ENCODE measurements at regions not wholly inside any gene's neighbourhood (a gene's known extent, or its start where the extent isn't known, plus 50 kb on each side); places are given as distances from the start of the nearest gene placed in this dataset.

GRCh38 chr16:86376837-86377236, 133.5 kb upstream of the FOXF1 start:
- Mint-ChIP-seq H3K4me3 (no peak overlapping the region), H3K9me3 (peaks cover 0 to 18% (median 9%) of the 10 kb centered on the region in 7 donors), H3K4me1 (no peaks in the 10 kb centered on the region), H3K36me3 (peaks cover 0 to 8% of the 10 kb centered on the region in 2 donors), H3K27ac (no peak overlapping the region), H3K27me3 (peaks cover 12 to 28% (median 25%) of the 10 kb centered on the region in 3 donors)
- DNase-seq (no peak), ATAC-seq (ENCODE audit: low read depth in 2 of 2) (no peak)

GRCh38 chr16:86377251-86378022, 132.9 kb upstream of the FOXF1 start:
- Mint-ChIP-seq H3K4me1 (no peaks in the 10 kb centered on the region), H3K27ac (no peak overlapping the region), H3K4me3 (no peak overlapping the region), H3K9me3 (peaks cover 0 to 18% (median 9%) of the 10 kb centered on the region in 7 donors), H3K36me3 (peaks cover 0 to 8% of the 10 kb centered on the region in 2 donors), H3K27me3 (peaks cover 12 to 30% (median 25%) of the 10 kb centered on the region in 3 donors)
- ATAC-seq (ENCODE audit: low read depth in 2 of 2) = no peak
- no peak for DNase-seq

GRCh38 chr16:86378128-86378527, 132.2 kb upstream of the FOXF1 start:
- H3K4me1 Mint-ChIP-seq = peaks cover 0 to 1% (median 0%) of the 10 kb centered on the region in 3 donors
- ATAC-seq (ENCODE audit: low read depth in 2 of 2) (no peak), DNase-seq (no peak)
- no peak overlapping the region for H3K4me3 Mint-ChIP-seq
- H3K27ac Mint-ChIP-seq = no peak overlapping the region
- peaks cover 18 to 30% (median 22%) of the 10 kb centered on the region in 3 donors for H3K27me3 Mint-ChIP-seq
- H3K9me3 Mint-ChIP-seq = peaks cover 1 to 18% (median 9%) of the 10 kb centered on the region in 7 donors
- H3K36me3 Mint-ChIP-seq = peaks cover 0 to 8% of the 10 kb centered on the region in 2 donors

- no peak overlapping the region for H3K27ac Mint-ChIP-seq
- ATAC-seq (ENCODE audit: low read depth in 2 of 2) = no peak
- DNase-seq = no peak
- H3K27me3 Mint-ChIP-seq = peaks cover 22 to 35% (median 29%) of the 10 kb centered on the region in 3 donors
- peaks cover 0 to 8% of the 10 kb centered on the region in 2 donors for H3K36me3 Mint-ChIP-seq
- peaks cover 0 to 5% (median 0%) of the 10 kb centered on the region in 3 donors for H3K4me1 Mint-ChIP-seq
- peaks cover 4 to 18% (median 11%) of the 10 kb centered on the region in 7 donors for H3K9me3 Mint-ChIP-seq
- no peak overlapping the region for H3K4me3 Mint-ChIP-seq
Measured at GRCh38 chr16:86378831-86379504, 131.4 kb upstream of the FOXF1 start.

- peaks cover 0 to 5% (median 0%) of the 10 kb centered on the region in 3 donors for H3K4me1 Mint-ChIP-seq
- DNase-seq (no peak), ATAC-seq (ENCODE audit: low read depth in 2 of 2) (no peak)
- peaks cover 0 to 6% of the 10 kb centered on the region in 2 donors for H3K36me3 Mint-ChIP-seq
- H3K27ac Mint-ChIP-seq = no peak overlapping the region
- peaks cover 27 to 39% (median 34%) of the 10 kb centered on the region in 3 donors for H3K27me3 Mint-ChIP-seq
- H3K9me3 Mint-ChIP-seq = peaks cover 2 to 13% (median 11%) of the 10 kb centered on the region in 7 donors
- no peak overlapping the region for H3K4me3 Mint-ChIP-seq
Measured at GRCh38 chr16:86379505-86379846, 130.9 kb upstream of the FOXF1 start.

GRCh38 chr16:86380030-86380429, 130.3 kb upstream of the FOXF1 start:
- ATAC-seq (ENCODE audit: low read depth in 2 of 2) (no peak), DNase-seq (no peak)
- Mint-ChIP-seq H3K27me3 (peaks cover 31 to 39% (median 33%) of the 10 kb centered on the region in 3 donors), H3K27ac (no peak overlapping the region), H3K4me3 (peak overlapping the region in 1 of 8 donors; percentile 4), H3K4me1 (peaks cover 0 to 5% (median 0%) of the 10 kb centered on the region in 3 donors), H3K36me3 (peaks cover 0 to under 1% of the 10 kb centered on the region in 2 donors), H3K9me3 (peaks cover 2 to 9% (median 6%) of the 10 kb centered on the region in 7 donors)

GRCh38 chr16:86381491-86381890, 128.8 kb upstream of the FOXF1 start:
- H3K4me1 Mint-ChIP-seq = peaks cover 0 to 5% (median 0%) of the 10 kb centered on the region in 3 donors
- H3K27me3 Mint-ChIP-seq = peaks cover 27 to 49% (median 41%) of the 10 kb centered on the region in 3 donors
- DNase-seq = no peak
- peaks cover 2 to 5% (median 4%) of the 10 kb centered on the region in 7 donors for H3K9me3 Mint-ChIP-seq
- H3K36me3 Mint-ChIP-seq = no peaks in the 10 kb centered on the region
- no peak overlapping the region for H3K4me3 Mint-ChIP-seq
- no peak overlapping the region for H3K27ac Mint-ChIP-seq
- ATAC-seq (ENCODE audit: low read depth in 2 of 2) = no peak

- Mint-ChIP-seq H3K27ac (no peak overlapping the region), H3K4me1 (peaks cover 0 to 5% (median 0%) of the 10 kb centered on the region in 3 donors), H3K27me3 (peaks cover 27 to 49% (median 41%) of the 10 kb centered on the region in 3 donors), H3K4me3 (no peak overlapping the region), H3K9me3 (peaks cover 0 to 5% (median 3%) of the 10 kb centered on the region in 7 donors), H3K36me3 (no peaks in the 10 kb centered on the region)
- DNase-seq = no peak
- no peak for ATAC-seq (ENCODE audit: low read depth in 2 of 2)
Measured at GRCh38 chr16:86382067-86382773, 128.1 kb upstream of the FOXF1 start.

GRCh38 chr16:86382774-86383407, 127.4 kb upstream of the FOXF1 start:
- ATAC-seq (ENCODE audit: low read depth in 2 of 2) = no peak
- Mint-ChIP-seq H3K27me3 (peaks cover 27 to 53% (median 46%) of the 10 kb centered on the region in 3 donors), H3K36me3 (no peaks in the 10 kb centered on the region), H3K27ac (no peak overlapping the region), H3K4me1 (peaks cover 0 to 5% (median 0%) of the 10 kb centered on the region in 3 donors), H3K9me3 (peaks cover 0 to 5% (median 3%) of the 10 kb centered on the region in 7 donors), H3K4me3 (no peak overlapping the region)
- no peak for DNase-seq

GRCh38 chr16:86383488-86384262, 126.7 kb upstream of the FOXF1 start:
- H3K27me3 Mint-ChIP-seq = peaks cover 21 to 57% (median 53%) of the 10 kb centered on the region in 3 donors
- H3K4me3 Mint-ChIP-seq = no peak overlapping the region
- no peaks in the 10 kb centered on the region for H3K36me3 Mint-ChIP-seq
- H3K27ac Mint-ChIP-seq = no peak overlapping the region
- peaks cover 0 to 5% (median 0%) of the 10 kb centered on the region in 3 donors for H3K4me1 Mint-ChIP-seq
- peaks cover 0 to 5% (median 3%) of the 10 kb centered on the region in 7 donors for H3K9me3 Mint-ChIP-seq
- no peak for ATAC-seq (ENCODE audit: low read depth in 2 of 2)
- no peak for DNase-seq

- Mint-ChIP-seq H3K9me3 (peaks cover 0 to 5% (median 3%) of the 10 kb centered on the region in 7 donors), H3K36me3 (no peaks in the 10 kb centered on the region), H3K4me3 (no peak overlapping the region), H3K4me1 (peaks cover 0 to 5% (median 0%) of the 10 kb centered on the region in 3 donors), H3K27ac (no peak overlapping the region), H3K27me3 (peaks cover 21 to 60% (median 58%) of the 10 kb centered on the region in 3 donors)
- ATAC-seq (ENCODE audit: low read depth in 2 of 2) = no peak
- DNase-seq = no peak
Measured at GRCh38 chr16:86384263-86384649, 126.1 kb upstream of the FOXF1 start.

- no peak for DNase-seq
- Mint-ChIP-seq H3K9me3 (peaks cover 0 to 5% (median 3%) of the 10 kb centered on the region in 7 donors), H3K27ac (no peak overlapping the region), H3K36me3 (no peaks in the 10 kb centered on the region), H3K27me3 (peaks cover 21 to 60% (median 58%) of the 10 kb centered on the region in 3 donors), H3K4me1 (peaks cover 0 to 5% (median 0%) of the 10 kb centered on the region in 3 donors), H3K4me3 (no peak overlapping the region)
- no peak for ATAC-seq (ENCODE audit: low read depth in 2 of 2)
Measured at GRCh38 chr16:86384980-86385379, 125.3 kb upstream of the FOXF1 start.

All from naive B cell (primary cell).